GM21619 (cell line): ENCODE measurements at regions not wholly inside any gene's neighbourhood (a gene's known extent, or its start where the extent isn't known, plus 50 kb on each side); places are given as distances from the start of the nearest gene placed in this dataset.
A peak's percentile ranks its signal among the peaks of the same experiment; 100 is the strongest.

Experiments used
- ATAC-seq: cut with Tn5 transposase; IDR thresholded peaks from one replicate; pipeline ENCODE4 v1.9.1; 2021; ENCODE audit not compliant: unreplicated experiment

DNA sequence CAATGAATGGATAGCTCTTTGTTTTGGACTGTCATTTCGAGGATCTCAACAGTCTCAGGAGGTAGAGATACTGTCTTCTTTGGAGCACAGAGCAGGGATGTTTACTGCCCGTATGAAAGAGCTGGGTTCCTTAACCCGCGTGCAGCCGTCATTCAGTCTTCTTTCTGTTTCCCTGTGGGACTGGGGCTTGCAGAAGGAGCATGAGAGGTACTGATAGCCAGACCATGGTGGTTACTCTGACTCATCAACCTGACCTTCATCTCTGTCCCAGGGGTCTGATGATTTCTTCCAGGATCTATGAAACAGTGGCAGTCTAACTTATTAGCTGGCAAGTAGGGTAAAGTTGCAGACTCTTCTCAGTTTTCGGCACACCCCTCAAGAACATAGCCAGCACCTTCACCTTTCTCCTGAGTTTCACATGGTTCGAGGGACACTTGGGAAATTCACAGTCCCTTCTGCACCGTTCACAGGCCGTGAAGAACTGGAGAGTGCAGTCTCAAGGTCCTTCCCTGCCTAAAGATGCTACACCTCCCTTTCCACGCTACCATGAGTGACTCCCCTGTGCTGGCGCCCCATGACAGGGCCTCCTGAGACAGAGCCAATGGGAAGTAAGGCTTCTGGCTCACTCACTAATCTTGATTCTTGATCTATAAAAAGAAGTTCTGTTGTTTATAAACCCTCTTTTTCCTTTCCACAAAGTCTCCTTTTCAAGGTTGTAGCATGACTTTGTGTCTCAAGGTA, 226.2 kb downstream of the MC4R start:
- peak; percentile 92 for ATAC-seq

DNA sequence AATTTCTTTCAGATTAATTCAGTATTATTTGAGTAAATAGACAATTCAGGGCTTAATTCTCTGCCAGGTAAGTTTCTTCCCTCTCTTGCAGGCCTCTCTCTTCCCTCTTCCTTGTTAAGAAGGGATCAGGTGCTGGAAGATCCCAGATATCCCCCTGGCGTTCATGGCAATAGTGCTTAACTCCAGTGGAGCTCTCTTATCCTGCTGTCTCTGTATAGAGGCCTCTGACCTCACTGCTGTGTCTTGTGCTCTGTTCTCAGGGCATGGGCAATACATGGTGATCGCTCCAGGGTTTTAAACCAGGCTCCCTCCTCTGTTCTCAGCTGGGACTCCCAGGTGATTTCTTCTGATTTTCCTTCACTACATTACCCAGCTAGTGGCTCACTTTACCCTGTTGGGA, 226.8 kb downstream of the MC4R start:
- no peak for ATAC-seq

DNA sequence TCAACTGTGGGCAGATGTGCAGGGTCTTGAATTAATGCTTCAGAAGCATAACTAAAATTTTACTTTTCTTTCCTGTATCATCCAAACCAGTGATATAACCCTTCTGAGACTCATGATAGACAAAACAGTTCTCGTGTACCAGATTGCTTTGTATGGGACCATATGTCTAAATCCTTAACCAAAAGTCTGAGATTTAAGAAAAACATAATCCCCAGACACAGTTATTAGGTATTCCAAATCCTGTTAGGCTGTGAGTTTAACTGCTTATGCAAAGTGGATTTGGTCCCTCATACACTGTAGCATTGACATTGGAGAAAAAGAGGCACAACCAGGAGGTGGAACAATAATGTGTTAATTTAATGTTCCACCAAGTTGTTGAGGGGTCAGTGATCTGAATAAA, 235.0 kb downstream of the PMAIP1 start:
- ATAC-seq = no peak

DNA sequence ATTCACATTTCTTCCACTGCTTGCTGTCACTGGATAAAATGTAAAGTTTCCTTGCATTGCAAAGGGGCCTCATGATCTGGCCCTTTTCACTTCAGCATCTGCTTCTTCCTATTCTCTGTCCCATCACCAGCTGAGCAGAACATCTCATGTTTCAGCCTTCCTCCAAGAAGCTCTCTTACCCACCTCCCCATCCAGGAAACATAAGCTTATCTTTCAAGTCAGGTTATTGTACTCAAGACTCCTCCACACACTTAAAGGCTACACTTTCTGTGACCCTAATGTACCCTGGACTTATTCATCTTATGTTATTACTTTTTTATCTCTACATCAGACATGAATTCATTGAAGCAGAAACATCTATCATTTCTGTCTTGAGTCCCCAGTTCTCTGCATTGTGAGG, 230.5 kb downstream of the PMAIP1 start:
- no peak for ATAC-seq

DNA sequence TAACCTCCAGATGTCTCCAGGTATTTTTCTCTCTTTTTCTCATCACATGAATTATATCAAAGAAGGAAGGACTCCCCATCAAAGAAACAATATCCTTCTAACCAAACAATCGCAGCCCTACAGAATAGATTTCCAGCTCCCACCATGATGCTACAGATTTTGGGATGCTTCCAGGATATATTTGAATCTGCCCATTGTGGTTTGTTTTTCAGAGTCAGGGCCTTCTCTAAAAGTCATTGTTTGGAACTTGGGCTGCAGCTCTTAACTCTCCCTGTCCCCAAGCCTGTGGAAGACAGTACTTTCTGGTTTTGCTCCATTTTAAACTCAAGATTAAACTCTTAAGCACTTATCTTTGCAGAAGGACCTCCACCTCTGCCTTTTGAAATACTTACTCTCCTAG, 223.2 kb downstream of the PMAIP1 start:
- no peak for ATAC-seq

DNA sequence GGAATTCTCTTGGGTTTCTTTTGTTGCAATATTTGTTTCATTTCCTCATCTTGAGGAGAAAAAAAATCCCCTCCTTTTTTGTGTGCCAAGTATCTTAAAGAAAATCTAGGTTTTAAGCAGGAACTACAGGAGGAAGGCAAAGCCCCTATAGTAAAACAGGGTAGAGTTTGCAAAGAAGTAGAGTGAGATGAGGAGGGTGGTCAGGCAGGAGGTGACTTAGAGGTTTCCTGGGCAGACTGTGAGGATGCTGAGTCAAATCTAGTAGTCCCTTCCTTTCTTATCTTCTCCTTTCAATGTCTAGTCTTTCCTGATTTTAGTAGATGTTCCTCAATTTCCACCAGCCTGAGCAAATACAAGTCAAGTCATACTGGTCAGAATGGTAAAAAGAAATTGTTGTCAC, 222.5 kb downstream of the PMAIP1 start:
- ATAC-seq = no peak

DNA sequence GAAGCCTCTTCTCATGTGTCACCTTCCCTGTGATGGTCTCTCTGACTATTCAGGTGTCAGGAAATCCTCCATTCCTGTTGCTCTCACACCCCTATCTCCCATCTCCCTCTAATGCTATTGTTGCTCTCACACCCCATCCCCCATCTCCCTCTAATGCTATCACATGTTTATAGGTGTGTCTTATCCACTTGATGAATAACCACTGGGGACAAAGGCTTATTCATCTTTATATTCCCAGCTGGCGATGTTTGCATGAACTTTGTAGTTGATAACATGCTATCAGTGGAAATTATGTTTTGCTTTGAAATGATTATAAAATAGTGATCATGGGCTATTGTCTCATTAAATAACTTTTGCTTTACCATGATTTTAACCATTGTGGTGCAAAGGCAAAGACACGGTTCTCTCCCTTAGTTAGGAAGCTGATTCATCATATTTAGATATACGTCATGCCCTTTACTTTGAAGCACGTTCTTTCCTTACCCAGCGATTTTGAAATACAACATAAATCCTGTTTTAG, 220.5 kb downstream of the PMAIP1 start:
- no peak for ATAC-seq

DNA sequence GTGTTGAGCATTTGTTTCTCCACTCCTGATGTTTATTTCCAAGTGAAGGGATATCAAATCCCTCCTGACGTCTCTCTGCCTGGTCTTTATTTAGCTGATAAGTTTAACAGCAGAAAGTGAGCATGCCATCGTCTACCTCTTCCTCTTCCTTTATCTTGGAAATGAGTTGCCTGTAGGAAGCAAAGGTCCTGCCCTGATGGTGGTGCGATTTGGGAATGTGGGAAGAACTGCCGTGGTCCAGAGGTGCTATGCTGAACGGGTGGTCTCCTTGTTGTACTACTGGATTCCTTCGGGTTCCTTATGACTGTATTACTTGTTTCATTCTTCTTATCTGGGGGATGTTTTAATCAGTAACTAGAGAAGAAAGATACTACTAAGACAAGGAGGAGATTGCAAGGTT, 217.5 kb downstream of the PMAIP1 start:
- ATAC-seq = no peak

DNA sequence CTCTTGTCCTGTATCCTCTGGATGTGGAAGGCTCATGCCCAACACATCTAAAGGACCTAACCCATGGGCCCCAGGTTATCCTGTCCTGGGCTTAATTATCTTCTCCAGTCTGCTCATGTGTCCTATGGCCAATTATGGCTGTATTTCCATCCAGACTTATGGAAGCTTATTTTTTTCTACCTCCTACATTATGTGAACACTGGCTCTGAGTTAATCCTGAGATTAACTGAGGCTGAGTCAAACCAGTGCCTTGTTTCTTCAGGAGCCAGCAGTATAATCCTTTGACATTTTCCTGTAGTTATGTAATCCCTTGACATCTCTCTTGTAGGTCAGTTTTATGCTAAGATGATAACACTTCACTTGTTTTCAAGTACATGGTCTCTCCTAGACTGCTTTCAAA, 213.6 kb downstream of the PMAIP1 start:
- ATAC-seq = no peak

DNA sequence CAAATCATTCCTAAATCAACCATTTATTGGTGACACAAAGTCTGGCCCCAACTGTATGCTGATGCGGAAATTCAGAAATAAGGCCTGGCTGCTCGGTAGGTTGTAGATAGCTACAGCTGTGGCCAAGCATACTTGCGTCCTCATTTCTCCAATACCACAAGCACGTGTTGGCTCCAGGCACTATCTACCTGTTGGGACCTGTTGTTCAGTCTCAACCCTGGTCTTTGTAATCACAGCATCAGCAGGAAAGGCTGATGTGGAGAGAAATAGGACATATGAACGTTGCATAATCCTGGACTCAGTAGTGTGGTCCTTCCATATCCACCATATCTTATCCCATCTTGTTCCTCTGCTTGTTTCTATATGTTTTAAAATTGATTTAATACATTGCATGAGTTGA, 212.6 kb downstream of the PMAIP1 start:
- ATAC-seq = no peak

DNA sequence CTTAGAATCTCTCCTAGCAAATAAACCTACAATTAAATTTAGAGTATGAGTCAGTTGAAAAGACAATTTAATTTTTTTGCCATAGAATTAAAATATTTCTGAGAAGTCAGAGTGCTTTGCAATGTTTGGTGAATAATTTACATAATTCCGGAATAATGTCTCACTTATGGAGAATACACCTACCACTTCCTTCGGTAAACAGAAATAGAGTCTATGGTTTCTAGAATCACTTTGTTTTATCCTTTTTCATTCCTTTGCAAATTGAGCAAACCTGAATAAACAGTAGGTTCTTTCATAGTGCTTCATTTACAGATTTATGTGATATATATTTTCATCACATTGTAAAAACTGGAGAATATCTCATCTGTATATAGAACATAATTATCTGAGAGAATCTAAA, 211.7 kb downstream of the PMAIP1 start:
- ATAC-seq = no peak

DNA sequence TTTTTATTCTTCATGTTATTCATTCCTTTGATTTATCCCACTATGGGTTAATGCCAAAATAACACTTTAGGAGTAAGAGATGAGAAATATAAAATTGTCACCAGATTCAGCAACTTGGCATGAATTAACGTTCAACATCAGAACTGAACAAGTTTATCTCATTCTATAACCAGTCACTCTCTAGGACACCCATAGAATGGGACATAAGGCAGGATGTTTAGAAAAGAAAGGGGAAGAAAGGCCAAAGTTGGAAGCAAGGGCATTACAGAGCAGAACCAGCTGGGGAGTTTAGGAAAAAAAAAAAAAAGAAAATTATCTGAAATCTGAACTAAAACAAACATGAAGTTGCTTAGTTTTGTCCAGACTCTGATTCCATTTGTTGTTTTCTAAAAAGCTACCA, 211.0 kb downstream of the PMAIP1 start:
- ATAC-seq = no peak

DNA sequence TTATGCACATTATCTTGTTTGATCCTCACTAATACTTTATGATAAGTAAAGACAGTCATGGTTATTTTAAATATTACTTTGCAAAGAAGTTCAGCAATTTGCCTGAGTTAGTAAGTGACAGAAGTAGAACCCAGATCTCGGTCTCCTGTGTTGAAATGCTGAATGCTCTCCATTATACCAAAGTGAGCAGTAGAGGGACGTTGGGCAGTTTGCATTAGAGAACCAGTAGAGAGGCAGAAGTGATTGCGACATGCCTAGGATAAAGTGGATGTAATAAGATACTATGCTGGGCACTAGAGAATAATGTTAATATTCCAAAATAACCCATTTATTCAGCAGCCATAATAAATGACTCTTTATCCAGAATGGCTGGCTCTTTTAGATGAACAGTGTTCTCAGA, 201.0 kb downstream of the PMAIP1 start:
- no peak for ATAC-seq

DNA sequence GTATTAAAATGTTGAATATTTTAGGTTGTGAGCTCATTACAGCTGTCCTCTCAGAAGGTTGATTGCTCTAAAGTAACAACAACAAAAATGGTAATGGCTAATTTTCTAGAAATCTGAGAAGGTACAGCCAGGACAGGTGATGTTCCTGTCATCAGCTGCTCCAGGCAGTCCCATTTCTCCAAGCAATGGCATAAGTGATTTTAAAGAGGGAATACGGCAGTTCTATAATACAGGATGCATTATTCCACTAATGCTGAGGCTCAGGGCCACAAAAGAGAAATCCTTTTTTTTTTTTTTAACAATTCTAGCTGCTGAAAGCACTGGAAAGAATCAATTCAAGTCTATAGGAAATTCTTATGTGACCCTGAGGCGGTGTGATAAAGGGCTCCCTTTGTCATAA, 199.9 kb downstream of the PMAIP1 start:
- no peak for ATAC-seq

DNA sequence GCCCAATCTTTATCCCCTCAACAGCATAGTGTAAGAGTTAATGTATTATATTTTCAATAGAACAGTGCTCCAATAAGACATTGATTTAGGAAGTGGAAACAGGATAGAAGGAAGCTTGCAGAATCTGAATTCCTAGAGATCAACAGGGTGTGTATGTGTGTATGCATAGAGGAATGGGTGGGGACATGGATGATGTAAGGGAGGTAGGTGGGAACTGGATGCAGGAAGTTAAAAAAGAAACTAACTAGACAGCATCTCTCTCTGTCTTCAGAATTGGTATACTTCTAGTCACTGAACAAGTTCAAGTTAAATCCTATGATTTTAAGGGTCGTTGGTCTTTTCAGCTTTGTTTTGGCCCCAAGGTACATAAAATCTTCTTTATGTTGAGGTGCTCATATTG, 196.6 kb downstream of the PMAIP1 start:
- ATAC-seq = no peak

DNA sequence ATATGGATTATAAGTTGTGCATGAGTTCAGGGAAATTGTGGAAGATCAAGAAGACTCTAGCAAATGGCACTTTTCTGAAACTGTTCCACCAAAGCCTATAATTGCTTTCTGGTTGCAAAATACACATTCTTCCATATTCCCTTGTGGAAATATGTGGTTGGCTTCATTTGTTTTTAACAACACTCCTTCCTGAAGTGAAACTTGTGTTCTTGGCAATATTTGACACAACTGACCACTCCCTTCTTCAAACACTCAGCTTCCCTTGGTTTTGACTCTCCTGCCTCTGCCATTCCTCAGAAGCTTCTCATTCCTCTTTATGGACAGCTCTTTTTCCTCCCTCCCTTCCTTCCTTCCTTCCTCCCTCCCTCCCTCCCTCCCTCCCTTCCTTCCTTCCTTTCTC, 192.3 kb downstream of the PMAIP1 start:
- no peak for ATAC-seq

DNA sequence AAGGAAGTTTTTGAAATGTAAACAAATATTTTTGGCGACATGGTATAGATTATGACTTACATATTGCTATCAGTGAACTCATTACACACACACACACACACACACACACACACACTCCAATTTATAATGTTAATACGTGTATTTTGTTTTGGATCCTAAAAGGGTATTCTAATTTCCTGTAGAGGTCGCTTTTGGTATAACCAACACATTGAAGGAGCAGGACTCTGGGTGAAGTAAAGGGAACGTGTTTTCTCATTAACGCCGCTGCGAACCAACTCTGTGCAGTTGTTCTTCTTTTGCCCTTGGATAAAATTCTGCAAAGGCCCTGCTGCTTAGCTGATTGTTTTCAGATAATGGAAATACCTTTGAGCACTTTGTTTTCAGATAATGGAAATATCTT, 190.4 kb downstream of the PMAIP1 start:
- no peak for ATAC-seq

DNA sequence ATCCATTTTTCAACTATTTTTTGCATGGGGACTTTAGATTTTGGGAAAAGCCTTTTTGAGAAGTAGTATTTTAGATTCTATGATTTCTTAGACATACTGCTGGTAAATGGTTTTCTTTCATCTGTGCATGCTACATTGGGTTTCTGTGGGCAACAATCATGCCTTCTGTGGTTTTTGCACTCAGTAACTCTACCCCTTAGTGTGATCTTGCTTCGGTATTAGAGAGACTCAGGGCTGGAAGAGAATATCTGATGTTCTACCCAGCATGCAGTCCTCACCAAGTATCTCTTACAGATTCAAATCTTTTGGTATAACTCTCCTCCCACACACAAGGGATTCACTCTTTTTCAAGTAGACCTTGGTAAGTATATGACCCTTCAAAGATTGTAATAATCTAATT, 183.0 kb downstream of the PMAIP1 start:
- ATAC-seq = no peak

DNA sequence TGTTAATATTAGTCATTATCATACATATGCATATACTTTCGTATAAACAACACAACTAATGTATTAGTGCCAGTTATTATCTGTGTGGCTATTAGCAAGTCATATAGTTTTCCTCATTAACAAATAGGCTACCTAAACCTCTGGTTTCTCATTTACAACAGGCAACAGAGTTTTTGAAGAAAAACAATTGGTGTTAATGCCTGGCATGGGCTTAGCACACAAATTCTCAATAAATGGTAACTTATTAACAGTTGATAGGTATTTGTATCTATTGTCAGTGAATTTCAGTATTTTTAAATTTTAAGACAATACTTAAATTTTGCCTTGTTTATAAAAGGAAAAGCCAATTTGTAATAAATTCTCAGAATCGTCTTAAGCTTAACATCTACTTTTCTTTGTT, 182.5 kb downstream of the PMAIP1 start:
- ATAC-seq = no peak

DNA sequence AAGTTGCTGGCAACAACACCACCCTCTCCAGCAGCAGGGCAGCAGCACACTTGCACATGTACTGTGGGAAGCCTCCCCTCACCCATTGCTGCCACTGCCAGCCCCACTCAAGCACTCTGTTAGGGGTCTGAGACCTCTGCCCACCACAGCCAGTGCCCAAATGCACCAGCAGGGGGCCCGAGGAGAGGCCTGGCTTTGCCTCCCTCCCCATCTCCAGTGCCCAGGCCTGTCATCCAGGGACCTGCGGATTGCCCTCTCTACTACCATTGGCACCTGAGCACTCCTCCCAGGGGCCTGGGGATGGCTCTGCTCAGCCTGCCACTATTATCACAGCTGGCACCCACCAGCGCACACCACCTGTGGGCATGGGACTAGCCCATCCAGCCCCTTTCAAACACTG, 175.7 kb downstream of the PMAIP1 start:
- ATAC-seq = no peak

DNA sequence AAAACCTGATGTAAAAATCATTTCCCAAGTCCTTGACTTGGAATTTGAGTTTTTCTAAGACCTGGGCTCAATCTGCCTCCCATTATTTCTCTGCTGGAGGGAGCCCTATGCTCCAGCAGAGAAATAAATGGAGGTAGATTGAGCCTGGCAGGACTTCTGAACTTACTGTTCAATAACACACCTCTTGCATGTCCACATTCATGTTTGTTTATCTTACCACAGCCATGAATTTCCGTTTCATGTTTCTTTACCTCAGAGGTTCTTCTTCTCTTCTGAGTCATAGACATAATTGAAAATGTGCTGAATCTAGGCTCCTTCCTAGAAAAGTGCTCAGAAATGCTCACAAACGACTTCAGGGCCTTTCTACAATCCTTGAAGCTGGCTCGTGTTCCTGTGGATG, 170.8 kb downstream of the PMAIP1 start:
- no peak for ATAC-seq

DNA sequence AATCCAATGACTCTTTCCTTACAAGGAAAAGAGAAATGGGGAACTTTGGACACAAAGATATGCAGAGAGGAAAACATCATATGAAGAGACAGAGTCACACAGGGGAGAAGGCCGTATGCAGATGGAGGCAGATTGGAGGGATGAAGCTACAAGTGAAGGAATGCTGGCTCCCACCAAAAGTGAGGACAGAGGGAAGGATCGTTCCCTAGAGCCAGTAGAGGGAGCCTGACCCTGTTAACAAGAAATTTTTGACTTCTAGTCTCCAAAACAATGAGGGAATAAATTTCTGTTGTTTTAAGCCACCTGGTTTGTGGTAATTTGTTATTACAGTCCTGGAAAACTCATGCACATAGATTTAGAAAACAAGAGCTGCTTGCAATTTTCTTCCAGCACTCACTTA, 169.3 kb downstream of the PMAIP1 start:
- no peak for ATAC-seq
